ENCODE measurements at regions not wholly inside any gene's neighbourhood (a gene's known extent, or its start where the extent isn't known, plus 50 kb on each side); places are given as distances from the start of the nearest gene placed in this dataset.

DNA sequence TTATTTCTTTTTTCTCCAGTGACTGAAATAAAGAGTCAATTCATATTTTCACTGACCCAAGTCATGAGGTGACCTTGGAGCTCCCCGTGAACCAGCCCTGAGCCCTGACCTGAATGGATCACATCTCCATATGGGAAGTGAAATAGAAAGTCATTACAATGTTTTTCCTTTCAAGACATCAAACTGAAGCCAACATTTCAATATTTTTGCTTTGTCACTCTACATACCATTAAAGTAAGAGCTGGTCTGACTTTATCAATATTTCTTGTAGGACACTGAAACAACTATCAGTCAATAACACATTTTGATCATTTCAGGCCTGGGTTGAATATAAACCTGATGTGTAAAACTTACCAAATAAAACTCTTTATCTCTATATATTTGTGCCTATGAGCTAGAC is 249.8 kb upstream of the PHF14 start:
- TF ChIP-seq, protein P1, sequence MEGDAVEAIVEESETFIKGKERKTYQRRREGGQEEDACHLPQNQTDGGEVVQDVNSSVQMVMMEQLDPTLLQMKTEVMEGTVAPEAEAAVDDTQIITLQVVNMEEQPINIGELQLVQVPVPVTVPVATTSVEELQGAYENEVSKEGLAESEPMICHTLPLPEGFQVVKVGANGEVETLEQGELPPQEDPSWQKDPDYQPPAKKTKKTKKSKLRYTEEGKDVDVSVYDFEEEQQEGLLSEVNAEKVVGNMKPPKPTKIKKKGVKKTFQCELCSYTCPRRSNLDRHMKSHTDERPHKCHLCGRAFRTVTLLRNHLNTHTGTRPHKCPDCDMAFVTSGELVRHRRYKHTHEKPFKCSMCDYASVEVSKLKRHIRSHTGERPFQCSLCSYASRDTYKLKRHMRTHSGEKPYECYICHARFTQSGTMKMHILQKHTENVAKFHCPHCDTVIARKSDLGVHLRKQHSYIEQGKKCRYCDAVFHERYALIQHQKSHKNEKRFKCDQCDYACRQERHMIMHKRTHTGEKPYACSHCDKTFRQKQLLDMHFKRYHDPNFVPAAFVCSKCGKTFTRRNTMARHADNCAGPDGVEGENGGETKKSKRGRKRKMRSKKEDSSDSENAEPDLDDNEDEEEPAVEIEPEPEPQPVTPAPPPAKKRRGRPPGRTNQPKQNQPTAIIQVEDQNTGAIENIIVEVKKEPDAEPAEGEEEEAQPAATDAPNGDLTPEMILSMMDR (IDR thresholded peaks at IDR 0.05), result no peak
- no peak for TF ChIP-seq POLR2A (IDR thresholded peaks at IDR 0.05)
